HG03066 (cell line): ENCODE measurements at regions not wholly inside any gene's neighbourhood (a gene's known extent, or its start where the extent isn't known, plus 50 kb on each side); places are given as distances from the start of the nearest gene placed in this dataset.

Source experiments
- ATAC-seq: cut with Tn5 transposase; IDR thresholded peaks from one replicate; pipeline ENCODE4 v1.9.1; 2021; ENCODE audit warnings: low read depth; ENCODE audit not compliant: unreplicated experiment

DNA sequence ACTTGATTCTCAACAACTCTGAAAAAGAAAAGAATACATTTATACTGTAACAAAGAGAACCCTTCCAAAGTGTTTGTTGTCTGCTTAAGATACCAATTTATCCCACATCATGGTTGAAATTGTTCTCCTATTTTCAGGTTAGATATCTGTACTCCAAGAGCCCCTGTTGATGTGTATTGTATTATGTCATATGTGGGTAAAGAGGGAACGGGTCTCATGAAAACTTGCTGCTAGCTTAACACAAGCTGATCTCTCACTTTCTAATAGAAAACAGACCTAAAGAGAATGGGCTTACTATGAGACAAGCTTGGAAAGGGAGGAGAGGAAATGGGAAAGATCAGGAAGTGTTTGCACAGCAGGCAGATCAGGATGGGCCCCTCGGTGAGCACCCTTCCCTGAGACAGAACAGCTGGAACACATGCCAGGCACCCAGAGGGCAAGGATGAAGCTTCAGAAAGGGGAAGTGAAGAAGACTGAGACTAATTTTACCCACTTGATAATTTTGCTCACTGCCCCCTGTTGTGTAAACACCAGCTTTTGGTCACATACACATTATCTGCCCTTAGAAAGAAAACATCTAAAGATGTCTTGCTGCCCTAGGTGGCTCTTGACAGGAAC lies 747.9 kb upstream of the CCDC54 start:
- ATAC-seq = peak; percentile 83

DNA sequence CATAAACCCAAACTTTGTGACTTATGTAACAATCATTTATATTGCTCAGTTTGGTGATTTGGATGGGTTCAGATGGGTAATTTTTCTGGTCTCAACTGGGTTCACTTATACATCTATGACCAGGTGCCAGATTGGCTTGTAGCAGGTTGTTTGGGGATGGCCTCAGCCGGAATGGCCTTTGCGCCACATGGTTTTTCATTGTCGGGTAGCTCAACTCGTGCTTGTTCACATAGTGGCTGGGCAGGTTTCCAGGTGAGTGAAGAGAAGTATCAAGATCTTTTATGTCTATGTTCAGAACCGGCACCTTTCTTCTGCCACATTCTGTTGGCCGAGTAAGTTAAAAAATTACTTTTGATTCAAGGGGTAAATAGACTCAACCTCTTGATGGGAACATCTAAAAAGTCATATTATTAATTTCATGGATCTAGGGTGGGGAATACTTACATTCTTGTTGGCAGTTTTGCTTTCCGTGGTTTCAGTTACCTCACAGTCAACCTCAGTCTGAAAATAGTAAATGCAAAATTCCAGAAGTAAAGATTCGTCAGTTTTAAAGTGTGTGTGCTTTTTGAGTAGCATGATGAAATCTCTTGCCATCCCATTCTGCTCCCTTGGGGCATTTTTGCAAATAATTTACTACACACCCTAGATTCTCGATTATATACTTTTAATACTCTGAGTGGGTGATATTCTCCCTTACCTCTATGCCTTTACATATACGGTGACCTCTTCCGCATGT lies 745.7 kb upstream of the CCDC54 start:
- no peak for ATAC-seq

DNA sequence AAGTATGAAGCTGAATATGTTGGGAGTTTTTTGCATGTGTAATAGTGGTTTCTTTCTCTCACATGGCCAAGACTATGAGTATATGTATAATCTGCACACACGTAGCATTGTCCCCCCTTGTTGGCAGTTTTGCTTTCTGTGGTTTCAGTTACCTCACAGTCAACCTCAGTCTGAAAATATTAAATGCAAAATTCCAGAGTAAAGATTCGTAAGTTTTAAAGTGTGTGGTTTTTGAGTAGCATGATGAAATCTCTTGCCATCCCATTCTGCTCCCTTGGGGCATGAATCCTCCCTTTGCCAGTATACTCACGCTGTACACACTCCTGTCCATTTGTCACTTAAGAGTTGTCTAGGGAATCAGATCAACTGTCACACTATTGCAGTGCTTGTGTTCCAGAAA lies 742.0 kb upstream of the CCDC54 start:
- ATAC-seq = peak; percentile 45

DNA sequence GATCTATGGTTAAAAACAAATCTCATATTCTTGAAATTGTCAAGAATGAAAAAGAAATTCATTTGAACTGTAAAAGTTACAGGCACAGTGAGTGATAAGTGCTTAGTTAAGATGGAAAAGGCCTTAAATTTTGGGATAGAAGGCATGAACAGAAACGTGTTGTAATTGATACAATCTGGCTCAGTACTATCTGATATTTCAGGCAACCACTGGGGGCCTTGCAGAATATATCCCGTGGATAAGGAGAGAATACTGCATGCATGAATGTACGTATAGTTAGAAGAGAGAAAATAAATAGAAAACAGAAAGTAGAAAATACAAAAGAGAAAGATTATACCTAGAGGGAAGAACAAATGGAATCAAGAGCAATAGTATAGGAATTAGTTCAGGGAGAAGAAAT lies 741.4 kb upstream of the CCDC54 start:
- ATAC-seq = no peak

DNA sequence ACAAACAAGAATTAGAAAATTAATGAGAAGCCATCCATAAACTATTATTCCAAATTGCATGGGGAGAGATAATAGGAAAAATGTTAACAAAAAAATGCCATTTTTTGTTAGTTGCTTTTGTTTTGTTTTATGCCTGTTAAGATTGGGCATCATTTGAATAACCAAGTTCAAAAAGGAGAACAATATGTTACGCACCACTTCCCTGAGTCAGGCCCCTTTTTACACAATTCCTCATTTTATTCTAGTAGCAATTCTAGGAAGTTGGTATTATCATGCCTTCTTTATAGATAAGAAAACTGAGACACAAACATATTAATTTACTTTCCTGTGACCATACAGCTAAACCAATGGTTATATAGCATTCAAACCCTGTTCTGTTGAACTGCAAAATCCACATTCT lies 736.9 kb upstream of the CCDC54 start:
- ATAC-seq = no peak

DNA sequence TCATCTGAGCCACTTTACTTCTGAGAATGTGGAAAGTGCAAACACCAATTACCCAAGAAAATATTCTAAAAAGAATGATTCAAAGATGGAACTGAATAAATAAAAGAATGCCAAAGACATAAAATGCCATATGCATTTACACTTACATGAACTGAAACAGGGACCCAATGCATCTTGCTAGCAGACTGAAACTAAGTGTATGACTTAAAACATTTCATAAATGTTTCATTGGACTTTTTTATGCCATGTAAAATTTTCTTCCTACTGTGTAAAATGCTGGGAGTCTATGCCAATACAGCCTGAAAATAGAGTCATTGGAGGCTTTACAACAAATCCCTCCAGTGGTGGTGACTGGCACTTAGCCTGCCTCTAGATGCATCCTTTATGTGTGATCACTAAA lies 735.1 kb upstream of the CCDC54 start:
- ATAC-seq = no peak

DNA sequence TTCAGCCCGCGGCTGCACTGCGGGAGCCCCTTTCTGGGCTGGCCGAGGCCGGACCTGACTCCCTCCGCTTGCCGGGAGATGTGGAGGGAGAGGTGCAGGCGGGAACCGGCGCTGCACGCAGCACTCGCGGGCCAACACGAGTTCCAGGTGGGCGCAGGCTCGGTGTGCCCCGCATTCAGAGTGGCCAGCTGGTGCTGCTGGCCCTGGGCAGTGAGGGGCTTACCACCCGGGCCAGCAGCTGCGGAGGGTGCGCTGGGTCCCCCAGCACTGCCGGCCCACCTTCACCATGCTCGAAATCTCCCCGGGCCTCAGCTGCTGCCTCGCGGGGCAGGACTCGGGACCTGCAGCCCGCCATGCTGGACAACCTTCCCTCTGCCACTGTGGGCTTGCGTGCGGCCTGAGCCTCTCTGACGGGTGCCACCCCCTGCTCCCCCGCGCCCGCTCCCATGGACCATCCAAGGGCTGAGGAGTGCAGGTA lies 733.5 kb upstream of the CCDC54 start:
- no peak for ATAC-seq

DNA sequence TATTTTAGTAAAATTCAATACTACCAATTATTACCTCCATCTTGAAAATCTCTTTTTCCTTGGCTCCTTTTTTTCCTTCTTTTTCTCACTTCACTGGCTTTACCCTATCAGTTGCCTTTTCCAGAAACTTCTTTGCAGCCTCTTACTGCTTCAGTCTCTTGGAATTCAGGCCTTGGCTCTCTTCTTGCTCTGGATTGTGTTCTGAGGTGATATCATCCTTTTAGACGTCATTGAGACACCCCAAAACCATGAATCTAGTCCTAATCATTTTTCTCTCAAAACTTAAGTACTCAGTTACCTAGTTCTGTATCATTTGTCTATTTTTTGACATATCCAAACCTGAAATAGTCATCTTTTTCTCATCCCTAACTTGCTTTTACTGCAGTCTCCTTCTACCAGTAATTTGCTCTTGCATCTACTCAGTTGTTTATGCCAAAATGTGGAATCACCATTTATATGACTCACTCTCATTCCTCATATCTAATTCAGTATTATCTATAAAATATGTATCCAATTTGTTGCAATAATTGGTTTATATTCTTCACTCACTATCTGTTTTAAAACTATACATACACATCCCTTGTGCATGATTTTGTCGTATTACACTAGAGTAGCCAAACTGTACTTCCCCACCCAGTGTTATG lies 703.2 kb upstream of the CCDC54 start:
- ATAC-seq = no peak

DNA sequence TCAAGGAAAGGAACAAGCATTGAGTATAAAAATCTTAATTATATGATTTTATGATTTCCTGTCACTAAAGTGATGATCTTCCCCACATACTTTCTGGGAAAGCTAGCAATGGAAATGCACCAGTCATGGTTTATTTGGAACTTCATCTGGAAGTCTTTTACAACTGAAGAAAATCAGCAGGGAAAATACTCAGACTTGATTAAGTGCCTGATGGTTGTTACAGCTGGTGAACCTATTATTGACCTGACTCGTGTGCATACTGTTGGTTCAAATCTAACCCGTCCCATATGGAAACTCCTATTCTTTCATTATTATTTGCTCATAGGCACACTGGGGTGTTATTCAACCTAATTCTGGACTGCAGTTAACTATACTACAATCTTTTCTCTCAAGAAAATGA lies 701.8 kb upstream of the CCDC54 start:
- ATAC-seq = no peak

DNA sequence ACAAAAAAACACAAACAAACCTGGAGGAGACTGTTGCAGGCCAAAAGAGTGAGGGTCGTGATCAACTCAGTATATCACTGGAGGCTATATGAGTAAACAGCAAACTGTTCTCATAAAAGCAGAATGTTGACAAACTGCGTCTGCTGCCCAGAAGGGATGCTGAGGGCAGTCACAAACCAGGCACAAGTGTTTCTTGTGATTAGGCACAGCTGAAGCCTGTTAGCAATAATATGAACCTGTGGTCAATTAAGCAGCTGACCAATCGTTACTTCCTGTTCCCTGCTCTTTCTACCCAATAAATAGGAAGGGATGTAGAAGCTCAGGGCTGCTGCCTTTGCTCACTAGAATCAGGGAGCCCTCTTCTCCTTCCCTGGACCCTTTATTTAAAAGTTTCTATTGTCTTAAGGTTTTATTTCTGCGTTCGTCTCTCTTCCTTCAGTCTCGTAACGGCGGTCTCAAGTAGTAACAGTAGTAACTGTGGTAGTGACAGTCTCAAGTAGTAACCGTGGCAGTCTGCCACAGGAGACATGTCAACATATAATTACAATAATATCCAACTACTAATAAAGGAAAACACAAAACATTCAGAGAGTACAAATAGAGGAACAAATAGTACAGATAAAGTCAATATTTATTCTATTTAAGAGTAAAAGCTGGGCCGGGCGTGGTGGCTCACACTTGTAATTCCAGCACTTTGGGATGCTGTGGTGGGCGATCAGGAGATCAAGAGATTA lies 698.4 kb upstream of the CCDC54 start:
- ATAC-seq = no peak

DNA sequence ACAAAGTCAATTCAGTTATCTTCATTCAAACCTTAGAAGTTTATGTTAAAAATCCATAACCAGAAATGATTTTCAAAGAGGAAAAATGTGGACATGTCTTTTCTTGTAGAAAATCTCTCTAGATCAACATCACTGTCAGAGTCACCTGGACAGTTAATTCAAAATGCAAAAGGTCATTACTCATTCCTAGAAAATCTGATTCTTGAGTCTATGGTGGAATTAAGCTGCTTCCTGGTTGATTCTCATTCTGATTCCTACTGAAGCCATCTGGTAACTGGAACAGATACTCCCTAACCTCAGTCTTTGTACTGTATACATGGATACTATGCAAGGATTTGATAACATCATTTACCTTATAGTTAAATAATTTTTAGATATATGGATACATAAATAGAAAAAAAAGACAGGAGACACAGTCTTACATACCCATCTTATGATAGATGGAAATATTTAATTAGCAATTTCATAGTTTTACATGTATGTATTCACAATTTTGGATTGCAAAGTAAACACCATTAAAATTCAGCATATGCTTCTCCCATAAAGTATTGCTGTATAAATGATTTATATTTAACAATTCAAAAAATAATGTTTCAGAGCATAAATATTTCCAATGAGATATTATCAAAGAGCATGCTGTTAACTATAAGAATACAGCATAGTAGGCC lies 693.2 kb upstream of the CCDC54 start:
- ATAC-seq = no peak

DNA sequence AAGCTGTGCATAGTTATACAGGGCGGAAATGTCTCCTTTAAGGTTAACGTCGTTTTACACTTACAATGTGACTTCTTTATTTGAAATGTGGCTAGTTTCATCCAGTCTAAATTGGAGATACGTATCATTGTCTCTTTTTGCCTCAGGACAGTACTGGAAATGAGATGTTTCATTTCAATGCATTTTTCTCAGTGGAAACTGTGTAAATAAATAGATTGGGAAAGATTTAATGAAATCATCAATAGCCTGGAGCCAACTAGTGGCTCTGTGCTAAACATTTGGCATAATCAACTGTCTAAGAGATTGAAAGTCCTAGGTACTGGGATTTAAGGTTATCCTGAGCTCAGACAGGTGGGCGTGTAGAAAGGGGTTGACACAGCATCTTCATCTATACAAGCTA lies 691.5 kb upstream of the CCDC54 start:
- no peak for ATAC-seq

DNA sequence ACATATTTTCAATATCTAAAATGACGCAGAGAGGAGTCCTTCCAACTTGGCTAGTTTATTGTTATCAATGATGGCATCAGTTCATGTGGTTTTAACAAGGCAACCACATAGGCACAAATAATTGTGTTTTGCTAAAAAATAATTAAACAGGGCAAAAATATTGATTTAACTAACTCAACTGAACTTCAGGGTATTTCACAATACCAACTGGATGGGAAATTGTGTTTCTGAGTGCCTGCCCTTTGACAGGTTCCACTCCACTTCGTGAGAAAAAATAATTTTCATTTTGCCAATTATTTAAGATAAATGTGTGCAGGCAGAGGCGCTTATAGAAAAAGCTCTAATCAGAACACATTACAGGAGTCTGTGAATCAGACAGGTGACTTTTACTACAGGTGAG lies 689.3 kb upstream of the CCDC54 start:
- ATAC-seq = no peak

DNA sequence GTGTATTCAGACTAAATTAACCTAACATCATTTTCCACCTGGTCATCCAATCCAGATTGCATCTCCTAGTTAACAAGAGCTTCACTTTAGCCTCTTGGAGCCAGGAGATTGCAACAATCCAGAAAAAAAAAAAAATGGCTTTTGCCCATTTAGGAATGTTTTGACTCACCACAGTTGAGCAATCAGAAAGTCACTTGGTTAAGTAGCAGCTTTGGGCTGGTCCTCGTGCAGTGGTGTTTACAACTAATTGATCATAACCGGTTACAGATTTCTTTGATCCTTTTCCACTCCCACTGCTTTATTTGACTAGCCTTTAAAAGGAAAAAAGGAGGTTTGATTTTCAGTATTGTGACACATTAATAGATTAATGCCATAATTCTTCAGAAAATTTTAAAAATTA lies 688.8 kb upstream of the CCDC54 start:
- ATAC-seq = no peak

DNA sequence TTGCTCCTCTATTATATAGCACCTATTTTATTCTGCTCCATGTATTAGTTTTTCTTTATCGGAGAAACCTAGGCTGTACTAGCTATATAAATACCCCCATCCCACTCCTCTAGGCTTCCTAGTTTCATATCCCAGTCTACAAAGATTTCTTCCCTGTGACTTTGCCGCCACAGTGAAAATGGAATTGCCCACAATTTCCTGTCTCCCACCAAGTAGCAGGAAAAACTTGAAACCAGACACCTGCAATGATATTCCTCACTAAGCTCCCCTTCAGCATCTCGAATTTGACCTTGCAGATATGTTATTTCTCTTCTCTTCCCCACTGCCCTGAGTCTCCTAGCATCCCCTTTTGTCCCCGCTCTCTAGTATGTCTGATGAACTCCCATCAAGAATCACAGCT lies 685.8 kb upstream of the CCDC54 start:
- ATAC-seq = no peak

DNA sequence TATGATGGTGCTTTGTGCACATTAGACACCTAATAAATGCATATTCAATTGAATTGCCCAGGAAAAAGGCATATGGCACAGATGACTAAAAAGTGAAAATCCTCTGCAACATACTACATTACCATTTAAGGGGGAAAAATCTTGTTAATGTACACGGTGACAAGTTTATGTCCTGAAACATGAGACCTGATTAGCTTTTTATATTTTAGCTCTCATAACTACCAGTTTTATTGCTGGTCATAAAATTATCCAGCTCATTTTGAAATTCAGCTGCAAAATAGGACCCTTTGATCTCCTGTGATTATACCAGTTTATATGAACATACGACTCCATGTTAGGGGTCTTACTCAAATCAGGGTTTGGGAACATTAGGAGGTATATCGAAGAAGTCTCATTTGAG lies 684.6 kb upstream of the CCDC54 start:
- ATAC-seq = no peak

DNA sequence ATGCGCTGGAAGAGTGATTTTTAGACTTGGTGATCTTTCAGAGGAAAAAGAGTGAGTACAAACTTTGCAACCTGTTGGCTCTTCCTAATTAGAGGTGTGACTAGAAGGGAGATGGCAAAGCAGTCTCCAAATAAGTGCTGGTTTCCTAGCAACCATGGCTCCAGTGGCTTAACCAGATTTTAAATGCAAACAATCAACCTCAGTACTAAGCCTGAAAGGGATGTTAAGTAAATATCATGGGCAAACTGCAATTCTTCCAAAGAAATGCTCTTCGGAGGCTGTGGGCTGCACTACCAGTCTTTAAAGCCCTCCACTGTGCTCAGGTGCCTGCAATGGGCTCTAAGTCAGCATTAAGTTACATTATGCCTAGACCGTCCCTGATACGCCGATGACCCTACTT lies 678.1 kb upstream of the CCDC54 start:
- no peak for ATAC-seq

DNA sequence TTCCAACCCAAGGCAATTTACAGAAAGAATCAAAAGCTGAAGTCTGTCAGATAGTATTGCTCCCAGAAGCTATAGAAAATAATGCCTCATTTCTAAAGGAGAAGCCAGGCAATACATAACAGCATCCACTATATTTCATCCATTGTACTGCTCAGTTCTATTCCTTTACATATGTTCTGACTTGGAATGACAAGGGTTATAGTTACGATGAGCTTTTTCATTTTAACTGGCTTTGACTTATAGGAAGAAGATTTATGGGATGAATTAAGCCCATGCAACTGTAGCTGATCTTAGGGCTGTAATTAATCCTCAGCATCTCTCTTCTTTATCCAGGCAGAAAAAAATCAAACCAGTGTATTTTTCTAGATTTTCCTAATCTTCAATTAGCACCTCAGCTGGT lies 676.3 kb upstream of the CCDC54 start:
- ATAC-seq = no peak

DNA sequence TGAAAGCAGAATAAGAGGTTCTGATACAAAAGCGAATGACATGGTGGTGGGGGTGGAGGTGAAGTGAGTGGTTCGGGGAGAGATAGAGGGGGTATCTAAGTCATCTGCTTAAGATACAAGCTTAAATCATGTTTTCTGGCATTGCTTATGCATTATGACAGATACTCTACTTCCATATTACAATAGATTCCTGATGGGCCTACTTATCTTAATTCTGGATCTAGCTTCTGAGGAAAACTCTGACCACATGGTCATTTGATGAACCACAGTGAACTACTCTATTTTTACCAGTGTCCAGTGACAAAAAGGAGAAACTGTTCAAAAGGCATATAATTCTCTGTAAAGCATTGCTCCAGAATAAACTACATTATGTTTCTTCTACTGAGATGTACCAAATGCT lies 673.7 kb upstream of the CCDC54 start:
- ATAC-seq = no peak

DNA sequence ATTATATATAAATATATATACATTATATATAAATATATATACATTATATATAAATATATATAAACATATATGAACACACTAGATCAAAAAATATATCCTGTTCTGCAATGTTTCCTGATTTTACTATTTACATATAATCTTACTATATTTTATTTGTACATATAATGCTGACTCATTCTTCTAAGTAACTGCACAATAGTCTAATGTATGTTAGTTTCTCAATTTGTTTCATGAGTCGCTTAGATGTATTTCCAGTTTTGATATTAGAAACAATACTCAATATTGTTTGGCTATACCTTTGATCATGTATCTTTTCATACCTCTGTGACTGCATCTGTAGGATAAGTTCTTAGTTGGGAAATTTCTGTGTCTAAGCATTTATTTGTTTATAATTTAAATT lies 669.9 kb upstream of the CCDC54 start:
- no peak for ATAC-seq

DNA sequence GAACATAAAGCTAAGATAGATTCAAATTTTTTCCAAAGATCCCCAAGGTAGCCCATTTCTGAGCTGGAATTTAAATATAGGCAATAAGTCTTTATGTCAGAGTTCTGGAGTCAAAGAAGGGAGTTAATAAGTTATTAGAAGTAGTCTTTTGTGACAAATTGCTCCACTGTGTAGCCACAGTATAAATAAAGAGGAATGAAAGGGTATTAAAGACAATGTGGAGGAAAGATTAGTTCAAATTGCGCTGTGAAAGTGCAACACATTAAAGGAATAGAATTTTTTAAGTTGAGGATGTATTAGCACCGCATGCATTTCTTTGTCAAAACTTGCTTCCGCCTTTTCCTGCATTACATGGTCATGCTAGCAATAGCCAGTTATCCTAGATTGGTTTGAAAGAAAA lies 666.6 kb upstream of the CCDC54 start:
- ATAC-seq = no peak
